Neuron (in vitro differentiated cells): ENCODE measurements at regions not wholly inside any gene's neighbourhood (a gene's known extent, or its start where the extent isn't known, plus 50 kb on each side); places are given as distances from the start of the nearest gene placed in this dataset.

Source experiments
- H2AFZ ChIP-seq: one replicate; pipeline ENCODE4 v1.6.1; 2013; ENCODE audit warnings: low read depth, mild to moderate bottlenecking, inconsistent platforms, low read length, moderate library complexity
- H3K27me3 ChIP-seq: one replicate; pipeline ENCODE4 v1.6.1; 2013; ENCODE audit warnings: low read length; ENCODE audit not compliant: insufficient read depth
- H3K36me3 ChIP-seq: one replicate; pipeline ENCODE4 v1.6.1; 2013; ENCODE audit warnings: low read length; ENCODE audit not compliant: insufficient read depth
- H3K4me1 ChIP-seq: one replicate; pipeline ENCODE4 v1.6.1; 2013; ENCODE audit warnings: low read length; ENCODE audit not compliant: insufficient read depth
- H3K4me3 ChIP-seq: 2 replicates; pipeline ENCODE4 v1.5.1; 2013; ENCODE audit warnings: mild to moderate bottlenecking, low read length, moderate library complexity
- H3K9me3 ChIP-seq: one replicate; pipeline ENCODE4 v1.6.1; 2013; ENCODE audit warnings: low read length

- H2AFZ ChIP-seq = no peak overlapping the region
- no peaks in the 10 kb centered on the region for H3K4me1 ChIP-seq
- no peaks in the 10 kb centered on the region for H3K36me3 ChIP-seq
- H3K9me3 ChIP-seq = no peaks in the 10 kb centered on the region
- H3K27me3 ChIP-seq = no peaks in the 10 kb centered on the region
- H3K4me3 ChIP-seq = no peak overlapping the region
Measured at GRCh38 chr9:28922891-28923290, 1349.6 kb upstream of the C9orf72 start.

GRCh38 chr9:28923351-28923750 lies 1350.1 kb upstream of the C9orf72 start:
- no peaks in the 10 kb centered on the region for H3K9me3 ChIP-seq
- H3K4me1 ChIP-seq = no peaks in the 10 kb centered on the region
- H3K36me3 ChIP-seq = no peaks in the 10 kb centered on the region
- no peak overlapping the region for H3K4me3 ChIP-seq
- H3K27me3 ChIP-seq = no peaks in the 10 kb centered on the region
- no peak overlapping the region for H2AFZ ChIP-seq

GRCh38 chr9:28925157-28925556 lies 1351.9 kb upstream of the C9orf72 start:
- H3K4me1 ChIP-seq = peaks cover 2% of the 10 kb centered on the region
- no peak overlapping the region for H3K4me3 ChIP-seq
- no peak overlapping the region for H2AFZ ChIP-seq
- H3K27me3 ChIP-seq = no peaks in the 10 kb centered on the region
- H3K36me3 ChIP-seq = no peaks in the 10 kb centered on the region
- H3K9me3 ChIP-seq = no peaks in the 10 kb centered on the region

- H3K36me3 ChIP-seq = no peaks in the 10 kb centered on the region
- no peaks in the 10 kb centered on the region for H3K9me3 ChIP-seq
- H3K4me1 ChIP-seq = peaks cover 3% of the 10 kb centered on the region
- H3K27me3 ChIP-seq = no peaks in the 10 kb centered on the region
- H2AFZ ChIP-seq = no peak overlapping the region
- H3K4me3 ChIP-seq = no peak overlapping the region
Measured at GRCh38 chr9:28926306-28926705, 1353.0 kb upstream of the C9orf72 start.

GRCh38 chr9:28927691-28928090 lies 1354.4 kb upstream of the C9orf72 start:
- H3K9me3 ChIP-seq = no peaks in the 10 kb centered on the region
- no peak overlapping the region for H3K4me3 ChIP-seq

GRCh38 chr9:28929433-28929832 lies 1356.2 kb upstream of the C9orf72 start:
- Histone ChIP-seq H3K4me1 (peaks cover 3% of the 10 kb centered on the region), H3K4me3 (no peak overlapping the region), H3K27me3 (no peaks in the 10 kb centered on the region), H3K36me3 (no peaks in the 10 kb centered on the region), H2AFZ (no peak overlapping the region), H3K9me3 (no peaks in the 10 kb centered on the region)

More at GRCh38 chr9:28927691-28928090, 1354.4 kb upstream of the C9orf72 start:
- Histone ChIP-seq H3K27me3 (no peaks in the 10 kb centered on the region), H3K36me3 (no peaks in the 10 kb centered on the region), H2AFZ (no peak overlapping the region), H3K4me1 (peaks cover 3% of the 10 kb centered on the region)

- H3K27me3 ChIP-seq = no peaks in the 10 kb centered on the region
- H3K9me3 ChIP-seq = no peaks in the 10 kb centered on the region
- H3K4me1 ChIP-seq = peaks cover 3% of the 10 kb centered on the region
- no peak overlapping the region for H2AFZ ChIP-seq
- no peaks in the 10 kb centered on the region for H3K36me3 ChIP-seq
- H3K4me3 ChIP-seq = no peak overlapping the region
Measured at GRCh38 chr9:28930766-28931165, 1357.5 kb upstream of the C9orf72 start.

- Histone ChIP-seq H3K36me3 (no peaks in the 10 kb centered on the region), H3K9me3 (no peaks in the 10 kb centered on the region), H3K4me1 (peaks cover 3% of the 10 kb centered on the region), H2AFZ (no peak overlapping the region), H3K4me3 (no peak overlapping the region), H3K27me3 (no peaks in the 10 kb centered on the region)
Measured at GRCh38 chr9:28934111-28934510, 1360.8 kb upstream of the C9orf72 start.

GRCh38 chr9:28938981-28939380 lies 1365.7 kb upstream of the C9orf72 start:
- H3K4me3 ChIP-seq = no peak overlapping the region
- H3K27me3 ChIP-seq = no peaks in the 10 kb centered on the region
- no peak overlapping the region for H2AFZ ChIP-seq
- H3K4me1 ChIP-seq = no peaks in the 10 kb centered on the region
- no peaks in the 10 kb centered on the region for H3K9me3 ChIP-seq
- no peaks in the 10 kb centered on the region for H3K36me3 ChIP-seq

- Histone ChIP-seq H3K9me3 (no peaks in the 10 kb centered on the region), H3K4me1 (no peaks in the 10 kb centered on the region), H3K27me3 (no peaks in the 10 kb centered on the region), H2AFZ (no peak overlapping the region), H3K36me3 (no peaks in the 10 kb centered on the region), H3K4me3 (no peak overlapping the region)
Measured at GRCh38 chr9:28941856-28942255, 1368.6 kb upstream of the C9orf72 start.

GRCh38 chr9:28942941-28943340 lies 1369.7 kb upstream of the C9orf72 start:
- Histone ChIP-seq H3K27me3 (no peaks in the 10 kb centered on the region), H3K4me1 (no peaks in the 10 kb centered on the region), H3K9me3 (no peaks in the 10 kb centered on the region), H2AFZ (no peak overlapping the region), H3K4me3 (no peak overlapping the region), H3K36me3 (no peaks in the 10 kb centered on the region)

- Histone ChIP-seq H3K36me3 (no peaks in the 10 kb centered on the region), H3K4me3 (no peak overlapping the region), H3K4me1 (no peaks in the 10 kb centered on the region), H3K9me3 (no peaks in the 10 kb centered on the region), H3K27me3 (no peaks in the 10 kb centered on the region), H2AFZ (no peak overlapping the region)
Measured at GRCh38 chr9:28946648-28947047, 1373.4 kb upstream of the C9orf72 start.

GRCh38 chr9:28951945-28952344 lies 1378.7 kb upstream of the C9orf72 start:
- Histone ChIP-seq H3K4me3 (no peak overlapping the region), H3K36me3 (no peaks in the 10 kb centered on the region), H3K9me3 (no peaks in the 10 kb centered on the region), H3K27me3 (no peaks in the 10 kb centered on the region), H3K4me1 (no peaks in the 10 kb centered on the region), H2AFZ (no peak overlapping the region)

GRCh38 chr9:28956116-28956880 lies 1383.0 kb upstream of the C9orf72 start:
- H2AFZ ChIP-seq = no peak overlapping the region
- H3K4me1 ChIP-seq = no peaks in the 10 kb centered on the region
- no peaks in the 10 kb centered on the region for H3K36me3 ChIP-seq
- H3K9me3 ChIP-seq = no peaks in the 10 kb centered on the region
- H3K4me3 ChIP-seq = no peak overlapping the region
- H3K27me3 ChIP-seq = no peaks in the 10 kb centered on the region
